ENCODE measurements at regions not wholly inside any gene's neighbourhood (a gene's known extent, or its start where the extent isn't known, plus 50 kb on each side); places are given as distances from the start of the nearest gene placed in this dataset.

- TF ChIP-seq CTCF (IDR thresholded peaks at IDR 0.05; ENCODE audit: low read depth, low read length, poor library complexity, severe bottlenecking): no peak
- TF ChIP-seq EZH2phosphoT487 (IDR thresholded peaks at IDR 0.05; ENCODE audit: borderline replicate concordance, low read length): no peak
These were observed 886.2 kb downstream of the LTN1 start for GRCh38 chr21:28106370-28106890.
